ENCODE measurements at regions not wholly inside any gene's neighbourhood (a gene's known extent, or its start where the extent isn't known, plus 50 kb on each side); places are given as distances from the start of the nearest gene placed in this dataset.
"Not testable (repeated sequence)": the region's sequence is repeated elsewhere in the genome, so short reads cannot be mapped to it uniquely, and the experiment has no call there.

DNA sequence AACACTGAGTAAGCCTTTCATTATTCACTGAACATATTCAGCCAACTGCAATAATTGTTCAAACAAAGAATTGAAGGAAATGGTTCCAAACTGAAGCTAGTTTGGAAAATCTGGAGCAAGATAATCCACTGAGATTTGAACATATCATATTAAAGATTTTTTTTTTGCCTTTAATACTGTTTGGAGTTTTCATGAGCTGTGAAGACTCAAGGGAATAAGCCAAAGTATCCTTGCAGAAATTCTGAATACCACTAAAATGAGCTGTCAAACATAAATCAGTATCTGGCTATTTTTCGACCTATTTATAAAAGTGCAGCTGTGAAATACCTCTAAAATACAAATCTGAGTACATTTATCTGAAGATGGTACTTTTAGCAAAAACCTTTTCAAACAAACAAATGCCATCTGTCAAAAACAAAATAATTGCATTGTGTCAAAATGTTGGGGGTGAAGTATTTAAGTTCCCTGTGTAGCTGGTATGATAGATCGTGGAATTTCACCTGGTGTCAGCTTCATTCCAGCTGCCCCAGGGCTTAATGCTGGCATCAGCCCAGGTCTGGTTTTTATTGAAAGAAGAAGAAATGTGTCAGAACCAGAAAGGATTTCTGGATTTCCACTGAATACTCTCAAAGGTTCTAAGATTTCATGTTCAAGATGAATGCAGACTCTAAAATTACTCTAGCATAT, 149.0 kb upstream of the GRAMD2B start:
- H3K9me3 Mint-ChIP-seq: no peaks in the 10 kb centered on the region
- H3K27me3 Mint-ChIP-seq (ENCODE audit: low read depth): no peaks in the 10 kb centered on the region
- H3K4me1 Mint-ChIP-seq (ENCODE audit: low read depth): no peaks in the 10 kb centered on the region
- no peaks in the 10 kb centered on the region for H3K36me3 Mint-ChIP-seq (ENCODE audit: low read depth)
- no peak overlapping the region for H3K4me3 Mint-ChIP-seq
- no peak overlapping the region for H3K27ac Mint-ChIP-seq

- Mint-ChIP-seq H3K4me3 (no peak overlapping the region), H3K9me3 (no peaks in the 10 kb centered on the region), H3K27me3 (ENCODE audit: low read depth) (no peaks in the 10 kb centered on the region), H3K36me3 (ENCODE audit: low read depth) (no peaks in the 10 kb centered on the region), H3K4me1 (ENCODE audit: low read depth) (no peaks in the 10 kb centered on the region), H3K27ac (no peak overlapping the region)
Measured at GRCh38 chr5:126274763-126275125, 148.5 kb upstream of the GRAMD2B start.

GRCh38 chr5:126277762-126278161, 145.4 kb upstream of the GRAMD2B start:
- Mint-ChIP-seq H3K27ac (no peak overlapping the region), H3K27me3 (ENCODE audit: low read depth) (no peaks in the 10 kb centered on the region), H3K9me3 (no peaks in the 10 kb centered on the region), H3K4me3 (no peak overlapping the region), H3K4me1 (ENCODE audit: low read depth) (no peaks in the 10 kb centered on the region), H3K36me3 (ENCODE audit: low read depth) (no peaks in the 10 kb centered on the region)

GRCh38 chr5:126280343-126280742, 142.9 kb upstream of the GRAMD2B start:
- Mint-ChIP-seq H3K4me1 (ENCODE audit: low read depth) (no peaks in the 10 kb centered on the region), H3K36me3 (ENCODE audit: low read depth) (no peaks in the 10 kb centered on the region), H3K27ac (no peak overlapping the region), H3K27me3 (ENCODE audit: low read depth) (no peaks in the 10 kb centered on the region), H3K9me3 (no peaks in the 10 kb centered on the region), H3K4me3 (no peak overlapping the region)

DNA sequence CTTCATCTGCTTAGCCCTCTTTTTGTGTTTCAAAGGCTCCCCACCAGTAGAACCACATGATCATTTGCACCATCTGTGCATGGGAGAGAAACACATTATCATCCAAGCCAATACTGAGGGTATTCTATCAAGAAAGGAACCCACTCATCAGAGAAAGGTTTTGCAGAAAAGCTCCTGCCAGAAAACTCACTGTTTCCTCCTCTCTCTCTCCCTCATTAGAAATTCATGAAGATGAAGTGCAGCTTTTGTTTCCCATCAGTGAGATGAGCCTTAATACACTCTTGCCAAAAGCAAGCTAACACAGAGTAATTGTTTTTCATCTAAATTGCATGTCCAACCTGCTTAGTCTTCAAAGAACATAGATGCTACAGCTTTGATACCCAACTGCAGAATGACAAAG, 142.4 kb upstream of the GRAMD2B start:
- Mint-ChIP-seq H3K36me3 (ENCODE audit: low read depth) (no peaks in the 10 kb centered on the region), H3K9me3 (no peaks in the 10 kb centered on the region), H3K27ac (no peak overlapping the region), H3K27me3 (ENCODE audit: low read depth) (no peaks in the 10 kb centered on the region), H3K4me3 (no peak overlapping the region), H3K4me1 (ENCODE audit: low read depth) (no peaks in the 10 kb centered on the region)

GRCh38 chr5:126284977-126285696, 138.1 kb upstream of the GRAMD2B start:
- Mint-ChIP-seq H3K27ac (no peak overlapping the region), H3K4me3 (no peak overlapping the region), H3K36me3 (ENCODE audit: low read depth) (no peaks in the 10 kb centered on the region), H3K27me3 (ENCODE audit: low read depth) (no peaks in the 10 kb centered on the region), H3K4me1 (ENCODE audit: low read depth) (no peaks in the 10 kb centered on the region), H3K9me3 (no peaks in the 10 kb centered on the region)

GRCh38 chr5:126296121-126296520, 127.1 kb upstream of the GRAMD2B start:
- H3K36me3 Mint-ChIP-seq (ENCODE audit: low read depth): not testable (repeated sequence)

DNA sequence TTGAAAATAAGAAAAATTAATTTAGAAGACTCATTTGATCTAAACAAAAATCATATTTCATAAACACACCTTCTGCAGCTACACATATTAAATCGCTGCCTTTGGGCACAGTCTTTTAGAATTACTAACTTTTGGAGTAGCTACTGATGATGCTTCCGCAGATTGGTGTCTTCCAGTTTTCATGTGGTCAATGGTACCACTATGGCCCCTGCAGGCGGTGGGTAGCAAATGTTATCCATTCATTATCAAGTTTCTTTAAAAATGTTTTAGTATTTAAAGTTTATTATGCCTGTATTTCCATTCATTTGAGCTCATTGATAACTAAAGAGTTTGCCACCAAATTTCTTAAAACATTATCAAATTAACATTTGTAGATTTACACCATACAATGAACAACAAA, 122.9 kb upstream of the GRAMD2B start:
- Mint-ChIP-seq H3K4me1 (ENCODE audit: low read depth) (no peaks in the 10 kb centered on the region), H3K27me3 (ENCODE audit: low read depth) (no peaks in the 10 kb centered on the region), H3K36me3 (ENCODE audit: low read depth) (no peaks in the 10 kb centered on the region), H3K27ac (no peak overlapping the region), H3K9me3 (no peaks in the 10 kb centered on the region), H3K4me3 (no peak overlapping the region)

More at GRCh38 chr5:126296121-126296520, 127.1 kb upstream of the GRAMD2B start:
- not testable (repeated sequence) for H3K4me1 Mint-ChIP-seq (ENCODE audit: low read depth); H3K27ac Mint-ChIP-seq; H3K4me3 Mint-ChIP-seq; H3K27me3 Mint-ChIP-seq (ENCODE audit: low read depth); H3K9me3 Mint-ChIP-seq

GRCh38 chr5:126301056-126301455, 122.2 kb upstream of the GRAMD2B start:
- Mint-ChIP-seq H3K36me3 (ENCODE audit: low read depth) (no peaks in the 10 kb centered on the region), H3K27ac (no peak overlapping the region), H3K4me3 (no peak overlapping the region), H3K27me3 (ENCODE audit: low read depth) (no peaks in the 10 kb centered on the region), H3K9me3 (no peaks in the 10 kb centered on the region), H3K4me1 (ENCODE audit: low read depth) (no peaks in the 10 kb centered on the region)

GRCh38 chr5:126309860-126310259, 113.3 kb upstream of the GRAMD2B start:
- Mint-ChIP-seq H3K36me3 (ENCODE audit: low read depth) (no peaks in the 10 kb centered on the region), H3K27me3 (ENCODE audit: low read depth) (no peaks in the 10 kb centered on the region), H3K9me3 (no peaks in the 10 kb centered on the region), H3K4me3 (no peak overlapping the region), H3K4me1 (ENCODE audit: low read depth) (no peaks in the 10 kb centered on the region), H3K27ac (no peak overlapping the region)

- no peaks in the 10 kb centered on the region for H3K9me3 Mint-ChIP-seq
- no peak overlapping the region for H3K4me3 Mint-ChIP-seq
- no peaks in the 10 kb centered on the region for H3K4me1 Mint-ChIP-seq (ENCODE audit: low read depth)
- no peak overlapping the region for H3K27ac Mint-ChIP-seq
- no peaks in the 10 kb centered on the region for H3K36me3 Mint-ChIP-seq (ENCODE audit: low read depth)
- H3K27me3 Mint-ChIP-seq (ENCODE audit: low read depth): no peaks in the 10 kb centered on the region
Measured at GRCh38 chr5:126311766-126312165, 111.4 kb upstream of the GRAMD2B start.

DNA sequence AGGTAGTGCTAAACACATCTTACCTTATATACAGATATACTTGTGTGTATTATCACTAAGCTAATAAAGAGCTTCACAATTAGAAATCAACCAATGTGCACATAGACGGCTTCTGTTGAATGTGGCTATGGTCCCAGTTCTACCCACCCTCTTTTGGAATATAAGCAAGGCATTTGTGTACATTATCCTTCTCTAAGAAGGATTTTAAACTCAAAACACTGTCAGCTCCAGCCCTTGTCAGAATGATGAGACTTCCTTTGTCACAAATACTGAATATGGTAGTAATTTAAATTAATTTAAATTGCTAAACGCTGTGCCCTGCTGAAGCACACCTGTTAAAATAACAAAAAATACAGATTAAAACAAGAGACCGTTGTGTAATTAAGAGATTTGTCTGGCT, 107.9 kb upstream of the GRAMD2B start:
- Mint-ChIP-seq H3K9me3 (no peaks in the 10 kb centered on the region), H3K36me3 (ENCODE audit: low read depth) (no peaks in the 10 kb centered on the region), H3K4me3 (no peak overlapping the region), H3K27ac (no peak overlapping the region), H3K4me1 (ENCODE audit: low read depth) (no peaks in the 10 kb centered on the region), H3K27me3 (ENCODE audit: low read depth) (no peaks in the 10 kb centered on the region)

DNA sequence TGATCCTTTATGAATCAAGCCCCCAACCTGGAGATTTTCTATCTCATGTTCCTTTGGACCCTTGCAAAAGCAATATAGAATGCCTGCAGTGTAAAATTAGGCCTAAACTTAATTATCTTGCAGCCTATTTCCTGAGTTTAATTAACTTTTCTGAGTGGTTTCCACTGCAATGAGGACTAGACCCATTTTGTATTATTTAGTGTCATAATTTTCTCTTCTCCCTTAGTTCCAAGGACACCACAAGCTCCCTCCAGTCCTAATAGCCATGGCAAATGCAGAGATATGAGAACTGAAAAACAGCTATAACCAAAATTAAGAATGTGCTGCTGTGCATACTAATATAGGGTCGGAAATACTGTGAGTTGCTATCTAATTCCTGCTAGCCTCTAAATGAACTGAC, 90.9 kb upstream of the GRAMD2B start:
- no peak overlapping the region for H3K4me3 Mint-ChIP-seq
- H3K4me1 Mint-ChIP-seq (ENCODE audit: low read depth): no peaks in the 10 kb centered on the region
- H3K36me3 Mint-ChIP-seq (ENCODE audit: low read depth): no peaks in the 10 kb centered on the region
- H3K9me3 Mint-ChIP-seq: no peaks in the 10 kb centered on the region
- H3K27me3 Mint-ChIP-seq (ENCODE audit: low read depth): no peaks in the 10 kb centered on the region
- no peak overlapping the region for H3K27ac Mint-ChIP-seq

GRCh38 chr5:126334760-126335159, 88.4 kb upstream of the GRAMD2B start:
- no peak overlapping the region for H3K27ac Mint-ChIP-seq
- no peaks in the 10 kb centered on the region for H3K9me3 Mint-ChIP-seq

GRCh38 chr5:126335886-126336285, 87.3 kb upstream of the GRAMD2B start:
- no peaks in the 10 kb centered on the region for H3K9me3 Mint-ChIP-seq
- H3K27ac Mint-ChIP-seq: no peak overlapping the region
- no peaks in the 10 kb centered on the region for H3K4me1 Mint-ChIP-seq (ENCODE audit: low read depth)
- H3K27me3 Mint-ChIP-seq (ENCODE audit: low read depth): no peaks in the 10 kb centered on the region
- H3K4me3 Mint-ChIP-seq: no peak overlapping the region
- no peaks in the 10 kb centered on the region for H3K36me3 Mint-ChIP-seq (ENCODE audit: low read depth)

More at GRCh38 chr5:126334760-126335159, 88.4 kb upstream of the GRAMD2B start:
- no peak overlapping the region for H3K4me3 Mint-ChIP-seq
- no peaks in the 10 kb centered on the region for H3K36me3 Mint-ChIP-seq (ENCODE audit: low read depth)
- H3K4me1 Mint-ChIP-seq (ENCODE audit: low read depth): no peaks in the 10 kb centered on the region
- H3K27me3 Mint-ChIP-seq (ENCODE audit: low read depth): no peaks in the 10 kb centered on the region
